Thoracic aorta (tissue), 2 donors: ENCODE measurements at regions not wholly inside any gene's neighbourhood (a gene's known extent, or its start where the extent isn't known, plus 50 kb on each side); places are given as distances from the start of the nearest gene placed in this dataset.

Experiments
- ATAC-seq: fragments of 150-250 bp; one replicate; pipeline ENCODE4 v1.8.0; 2017; ENCODE audit warnings: low read depth; ENCODE audit not compliant: insufficient number of reproducible peaks, low FRiP score
- DNase-seq: peaks from one replicate; pipeline ENCODE4 v3.0.0-alpha.2; 2020; ENCODE audit warnings: low spot score
- H3K27ac ChIP-seq, 2 donors: fragments of 200-600 bp; sonication (generic); 1 replicate in 1 of 2; 2 replicates in 1 of 2; pipeline ENCODE4 v1.5.1; 2016; ENCODE audit warnings: mild to moderate bottlenecking in 2 of 2, moderate library complexity in 2 of 2
- H3K27me3 ChIP-seq: fragments of 200-600 bp; sonication (generic); replicated peaks from 2 replicates; pipeline ENCODE4 v1.6.0; 2016; ENCODE audit warnings: mild to moderate bottlenecking; ENCODE audit not compliant: insufficient read depth
- H3K36me3 ChIP-seq: fragments of 200-600 bp; sonication (generic); one replicate; pipeline ENCODE4 v1.5.1; 2016
- H3K4me1 ChIP-seq, 2 donors: fragments of 200-600 bp; sonication (generic); 1 replicate in 1 of 2; 2 replicates in 1 of 2; pipeline versions ENCODE4 v1.5.1 to v1.6.0; 2016; ENCODE audit warnings: low read depth in 2 of 2, mild to moderate bottlenecking in 1 of 2; ENCODE audit not compliant: control insufficient read depth in 1 of 2
- H3K4me3 ChIP-seq: fragments of 200-600 bp; sonication (generic); 2 replicates; pipeline ENCODE4 v1.5.1; 2016; ENCODE audit warnings: mild to moderate bottlenecking
- H3K9me3 ChIP-seq: fragments of 200-600 bp; sonication (generic); 2 replicates; pipeline ENCODE4 v1.5.1; 2016
- CTCF ChIP-seq: fragments of 200-600 bp; sonication (generic); IDR thresholded peaks from one replicate; pipeline ENCODE4 v1.5.1; 2019; ENCODE audit warnings: antibody characterized with exemption

GRCh38 chr2:204042401-204042800 lies 105.8 kb downstream of the ICOS start:
- no peaks in the 10 kb centered on the region for H3K4me1 ChIP-seq
- H3K4me3 ChIP-seq: no peak overlapping the region
- DNase-seq (no peak), ATAC-seq (no peak)
- no peak for TF ChIP-seq CTCF
- no peak overlapping the region for H3K27ac ChIP-seq
- no peaks in the 10 kb centered on the region for H3K27me3 ChIP-seq
- no peaks in the 10 kb centered on the region for H3K9me3 ChIP-seq
- H3K36me3 ChIP-seq: no peaks in the 10 kb centered on the region

GRCh38 chr2:204046145-204046544 lies 109.6 kb downstream of the ICOS start:
- no peaks in the 10 kb centered on the region for H3K36me3 ChIP-seq
- no peak for ATAC-seq

GRCh38 chr2:204049635-204050034 lies 113.1 kb downstream of the ICOS start:
- Histone ChIP-seq H3K36me3 (no peaks in the 10 kb centered on the region), H3K9me3 (no peaks in the 10 kb centered on the region), H3K27me3 (no peaks in the 10 kb centered on the region), H3K4me1 (peaks cover 0 to 7% of the 10 kb centered on the region in 2 donors), H3K4me3 (no peak overlapping the region), H3K27ac (no peak overlapping the region)
- DNase-seq (no peak), ATAC-seq (no peak)
- TF ChIP-seq CTCF: no peak

More at GRCh38 chr2:204046145-204046544, 109.6 kb downstream of the ICOS start:
- no peak overlapping the region for H3K4me3 ChIP-seq
- H3K27ac ChIP-seq: no peak overlapping the region
- H3K4me1 ChIP-seq: no peaks in the 10 kb centered on the region
- H3K9me3 ChIP-seq: no peaks in the 10 kb centered on the region
- TF ChIP-seq CTCF: no peak
- DNase-seq: no peak
- no peaks in the 10 kb centered on the region for H3K27me3 ChIP-seq

GRCh38 chr2:204050681-204051080 lies 114.1 kb downstream of the ICOS start:
- ATAC-seq: no peak

GRCh38 chr2:204051476-204051875 lies 114.9 kb downstream of the ICOS start:
- no peak overlapping the region for H3K27ac ChIP-seq
- DNase-seq (no peak), ATAC-seq (no peak)
- peaks cover 0 to 7% of the 10 kb centered on the region in 2 donors for H3K4me1 ChIP-seq
- no peaks in the 10 kb centered on the region for H3K9me3 ChIP-seq
- H3K4me3 ChIP-seq: no peak overlapping the region
- no peaks in the 10 kb centered on the region for H3K36me3 ChIP-seq
- no peaks in the 10 kb centered on the region for H3K27me3 ChIP-seq
- TF ChIP-seq CTCF: no peak

More at GRCh38 chr2:204050681-204051080, 114.1 kb downstream of the ICOS start:
- no peak for TF ChIP-seq CTCF
- H3K27me3 ChIP-seq: no peaks in the 10 kb centered on the region
- H3K36me3 ChIP-seq: no peaks in the 10 kb centered on the region
- no peak for DNase-seq
- peaks cover 0 to 7% of the 10 kb centered on the region in 2 donors for H3K4me1 ChIP-seq
- H3K4me3 ChIP-seq: no peak overlapping the region
- no peaks in the 10 kb centered on the region for H3K9me3 ChIP-seq
- H3K27ac ChIP-seq: no peak overlapping the region
